GM21528 (cell line): ENCODE measurements at regions not wholly inside any gene's neighbourhood (a gene's known extent, or its start where the extent isn't known, plus 50 kb on each side); places are given as distances from the start of the nearest gene placed in this dataset.

Source experiments
- ATAC-seq: cut with Tn5 transposase; IDR thresholded peaks from one replicate; pipeline ENCODE4 v1.9.1; 2021; ENCODE audit warnings: mild to moderate bottlenecking, moderate library complexity; ENCODE audit not compliant: unreplicated experiment, low FRiP score

- no peak for ATAC-seq
These were observed 156.1 kb upstream of the PTPRK start for GRCh38 chr6:128676456-128676855.

DNA sequence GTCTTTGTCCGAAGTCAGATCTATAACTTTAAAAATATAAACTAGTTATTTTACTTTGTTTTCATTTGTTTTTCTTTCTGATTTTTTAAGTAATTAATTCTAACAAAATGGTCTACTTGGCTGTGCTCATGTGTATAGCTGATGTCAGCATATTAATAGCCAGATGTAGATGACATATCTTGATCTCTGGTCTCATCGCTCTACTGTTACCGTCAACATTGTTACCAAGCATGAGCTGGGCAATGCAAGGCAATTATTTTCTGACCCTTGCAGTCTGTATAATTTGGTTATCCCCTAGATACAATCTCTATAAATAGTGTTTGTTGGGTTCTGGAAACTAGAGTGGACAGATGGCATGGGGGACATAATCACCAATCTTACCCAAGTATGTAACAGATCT, 151.6 kb upstream of the PTPRK start:
- ATAC-seq: no peak

GRCh38 chr6:128667339-128667858, 147.0 kb upstream of the PTPRK start:
- no peak for ATAC-seq

GRCh38 chr6:128666405-128666804, 146.0 kb upstream of the PTPRK start:
- ATAC-seq: no peak

GRCh38 chr6:128663238-128663637, 142.8 kb upstream of the PTPRK start:
- ATAC-seq: no peak

- no peak for ATAC-seq
These were observed 139.7 kb upstream of the PTPRK start for GRCh38 chr6:128659878-128660622.

DNA sequence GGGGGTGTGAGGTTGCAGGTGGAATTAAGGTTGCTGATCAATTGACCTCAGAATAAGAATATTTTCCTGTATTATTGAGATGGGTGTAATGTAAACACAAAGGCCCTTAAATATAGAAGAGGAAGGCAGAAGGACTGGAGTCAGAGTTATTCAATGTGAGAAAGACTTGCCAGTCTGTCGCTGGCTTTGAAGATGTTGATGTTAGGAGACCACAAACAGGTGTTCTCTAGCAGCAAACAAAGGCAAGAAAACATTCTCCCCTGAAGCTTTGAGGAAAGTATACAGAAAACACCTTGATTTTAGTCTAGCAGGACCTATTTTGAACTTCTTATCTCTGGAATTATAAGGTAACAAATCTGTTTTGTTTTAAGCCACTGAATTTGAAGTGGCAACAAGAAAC, 138.9 kb upstream of the PTPRK start:
- ATAC-seq: no peak

DNA sequence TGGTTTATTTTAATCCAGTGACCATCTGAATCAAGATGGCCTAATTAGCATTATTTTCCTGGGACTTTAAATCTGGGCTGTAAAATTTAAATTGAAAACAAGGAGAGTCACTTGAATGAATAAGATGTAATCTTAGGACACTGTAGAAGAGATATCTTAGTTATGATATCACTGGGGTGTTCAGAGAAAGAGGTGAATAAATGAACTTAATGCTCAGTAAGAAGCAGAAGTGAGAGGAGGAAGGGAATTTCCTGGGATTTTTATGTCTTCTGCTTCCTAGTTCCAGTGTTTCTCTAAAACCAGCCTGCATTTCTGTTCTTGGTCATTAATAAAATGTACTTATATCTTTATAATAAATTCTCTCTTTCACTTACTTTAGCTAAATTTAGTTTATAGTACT, 136.8 kb upstream of the PTPRK start:
- no peak for ATAC-seq

DNA sequence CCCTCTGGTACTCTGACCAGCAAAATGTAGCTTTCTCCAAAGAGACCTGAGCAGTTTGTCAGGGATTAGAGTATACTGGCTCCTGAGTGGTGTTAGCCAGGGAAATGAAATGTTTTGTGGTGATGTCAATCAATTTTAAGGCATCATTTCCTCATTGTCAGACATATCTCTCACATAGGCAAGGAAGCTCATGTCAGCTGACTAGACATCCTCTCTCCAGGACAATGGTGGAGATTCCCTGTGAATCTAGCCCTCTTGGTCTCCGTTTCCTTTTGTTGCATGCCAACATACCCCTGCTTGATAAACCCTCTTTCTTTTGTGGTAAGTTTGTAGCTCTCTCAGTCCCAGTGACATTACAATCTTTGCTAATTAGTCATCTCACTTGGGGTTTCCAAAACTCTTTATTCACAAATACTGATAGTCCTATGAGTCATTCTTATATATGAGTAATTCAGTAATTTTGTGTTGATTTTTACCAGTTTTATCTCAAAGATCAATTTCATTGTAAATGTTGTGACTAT, 135.6 kb upstream of the PTPRK start:
- ATAC-seq: peak; percentile 71

- no peak for ATAC-seq
These were observed 127.7 kb upstream of the PTPRK start for GRCh38 chr6:128648022-128648598.

DNA sequence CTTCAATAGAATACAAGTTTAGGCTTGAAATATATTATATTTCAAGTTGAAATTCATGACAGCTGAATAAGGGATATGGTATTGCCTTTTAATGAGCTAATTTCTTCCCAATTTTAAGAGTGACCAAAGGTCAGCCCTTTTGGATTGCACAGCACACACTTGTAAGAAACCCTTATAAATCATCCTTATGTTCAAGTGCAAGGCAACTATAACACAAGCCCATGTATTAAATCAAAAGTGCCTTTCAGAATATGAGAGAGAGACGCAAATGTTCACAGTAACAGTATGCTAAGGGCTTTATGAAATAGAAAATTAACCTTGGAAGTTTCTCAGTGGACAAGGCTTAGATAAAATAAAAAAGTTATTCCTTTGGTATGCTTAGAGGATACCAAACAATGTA, 121.7 kb upstream of the PTPRK start:
- ATAC-seq: no peak

GRCh38 chr6:128641703-128642102, 121.3 kb upstream of the PTPRK start:
- no peak for ATAC-seq

DNA sequence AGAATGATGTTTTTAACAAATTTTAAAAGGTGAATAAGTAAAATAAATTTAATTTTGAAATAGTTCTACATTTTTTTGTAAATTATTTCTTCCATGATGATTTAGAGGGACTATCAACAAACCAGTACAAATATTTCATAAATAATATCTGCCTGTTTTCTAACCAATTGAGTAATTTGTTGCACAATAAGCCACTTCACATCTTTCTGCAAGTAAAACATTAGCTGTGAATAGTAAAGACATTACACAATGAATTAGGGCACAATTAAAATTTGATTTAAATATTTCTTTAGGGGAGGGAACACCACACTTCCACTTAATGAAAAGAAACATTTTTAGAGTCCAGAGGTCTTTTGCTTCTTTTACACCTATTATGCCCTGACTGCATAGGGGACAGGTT, 118.4 kb upstream of the PTPRK start:
- no peak for ATAC-seq

- no peak for ATAC-seq
These were observed 114.8 kb upstream of the PTPRK start for GRCh38 chr6:128635219-128635618.

DNA sequence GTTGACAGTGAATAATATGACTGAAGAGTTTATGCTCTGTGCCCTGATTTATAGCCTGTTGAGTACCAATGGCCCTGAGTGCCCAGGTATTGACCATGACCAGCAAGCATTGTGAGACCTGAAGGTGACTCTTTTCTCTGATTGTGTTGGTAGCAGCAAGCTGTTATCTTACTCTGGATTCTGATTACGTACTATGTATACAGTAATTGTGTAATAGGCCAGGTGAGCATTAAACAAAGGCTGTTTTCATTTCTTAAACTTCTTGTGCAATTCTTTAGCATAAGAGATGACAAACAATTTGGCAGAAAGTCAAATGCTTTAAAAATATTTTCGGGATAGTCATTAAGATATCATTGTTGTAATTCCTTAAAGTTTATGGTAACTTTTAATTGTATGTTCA, 111.7 kb upstream of the PTPRK start:
- ATAC-seq: no peak

- no peak for ATAC-seq
These were observed 110.6 kb upstream of the PTPRK start for GRCh38 chr6:128631031-128631430.

DNA sequence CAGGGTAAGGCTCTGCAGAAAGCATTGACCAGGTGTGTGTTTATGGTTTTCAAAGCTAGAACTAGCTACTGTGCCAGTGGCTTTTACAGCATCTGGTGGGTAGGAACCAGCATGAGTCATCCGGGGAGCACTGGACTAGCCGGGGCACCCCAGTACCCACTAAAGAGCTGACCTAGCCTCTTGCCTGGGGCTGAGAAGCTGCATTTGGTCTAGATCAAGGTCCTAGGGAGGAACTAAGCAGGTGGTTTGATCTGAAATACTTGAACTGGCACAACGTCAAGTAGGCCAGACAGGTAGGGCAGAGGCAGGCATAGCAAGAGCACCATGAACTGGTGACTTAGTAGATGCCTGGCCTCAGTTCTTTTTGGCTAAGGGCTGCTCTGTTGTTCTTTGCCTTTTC, 109.8 kb upstream of the PTPRK start:
- ATAC-seq: no peak

- no peak for ATAC-seq
These were observed 96.9 kb upstream of the PTPRK start for GRCh38 chr6:128617285-128617684.

DNA sequence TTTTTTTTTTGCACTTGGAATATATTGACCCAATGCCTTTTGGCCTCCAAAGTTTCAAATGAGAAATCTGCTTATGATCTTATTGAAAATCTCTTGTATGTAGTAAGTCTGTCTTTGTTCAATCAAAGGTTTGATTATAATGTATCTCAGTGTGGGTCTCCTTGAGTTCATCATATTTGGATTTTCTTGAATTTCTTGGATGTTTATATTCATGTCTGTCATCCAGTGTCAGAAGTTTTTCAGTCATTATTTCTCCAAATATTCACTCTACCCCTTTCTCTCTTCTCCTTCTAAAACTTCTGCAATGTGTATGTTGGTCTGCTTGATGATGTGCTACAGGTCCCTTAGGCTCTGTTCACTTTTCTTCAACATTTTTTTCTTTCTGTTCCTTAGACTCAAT, 95.9 kb upstream of the PTPRK start:
- no peak for ATAC-seq

DNA sequence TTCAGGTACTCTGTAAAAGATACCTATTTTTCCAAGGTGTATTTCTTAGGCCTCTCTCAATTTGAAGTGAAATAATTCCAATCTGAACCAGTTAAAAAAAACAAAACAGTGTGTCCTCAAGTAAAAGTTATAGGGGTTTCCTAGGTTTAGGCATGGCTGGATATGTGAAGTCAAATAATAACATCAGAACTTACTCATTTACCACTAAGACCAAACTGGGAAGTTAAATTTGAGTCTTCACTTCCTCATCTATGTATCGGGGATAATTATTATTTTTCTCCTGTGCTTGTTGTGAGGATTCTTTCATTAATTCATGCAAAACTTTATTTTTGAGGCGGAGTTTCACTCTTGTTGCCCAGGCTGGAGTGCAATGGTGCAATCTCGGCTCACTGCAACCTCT, 86.2 kb upstream of the PTPRK start:
- no peak for ATAC-seq

DNA sequence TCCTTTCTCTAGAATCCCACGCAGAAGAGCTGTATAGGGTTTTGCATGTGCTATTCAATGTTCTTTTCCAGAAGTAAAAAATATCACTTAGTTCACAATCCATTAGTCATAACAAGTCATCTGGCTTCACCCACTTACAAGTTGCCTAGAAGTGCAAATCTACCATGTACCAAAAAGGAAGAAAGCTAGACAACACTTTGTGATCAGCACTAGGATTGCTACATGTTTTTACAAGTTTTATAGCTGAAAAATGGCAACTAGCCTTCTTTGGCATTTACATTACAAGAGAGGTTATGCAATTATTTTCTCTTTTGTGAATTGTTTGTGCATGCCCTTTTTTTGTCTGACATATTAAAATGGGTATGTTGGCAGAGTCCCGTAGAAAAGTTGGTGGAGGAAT, 85.6 kb upstream of the PTPRK start:
- ATAC-seq: no peak

- no peak for ATAC-seq
These were observed 80.7 kb upstream of the PTPRK start for GRCh38 chr6:128601060-128601459.
